HG02642 (cell line): ENCODE measurements at regions not wholly inside any gene's neighbourhood (a gene's known extent, or its start where the extent isn't known, plus 50 kb on each side); places are given as distances from the start of the nearest gene placed in this dataset.
A peak's percentile ranks its signal among the peaks of the same experiment; 100 is the strongest.

Experiments used
- ATAC-seq: cut with Tn5 transposase; IDR thresholded peaks from one replicate; pipeline ENCODE4 v1.9.1; 2021; ENCODE audit warnings: mild to moderate bottlenecking; ENCODE audit not compliant: unreplicated experiment, poor library complexity

DNA sequence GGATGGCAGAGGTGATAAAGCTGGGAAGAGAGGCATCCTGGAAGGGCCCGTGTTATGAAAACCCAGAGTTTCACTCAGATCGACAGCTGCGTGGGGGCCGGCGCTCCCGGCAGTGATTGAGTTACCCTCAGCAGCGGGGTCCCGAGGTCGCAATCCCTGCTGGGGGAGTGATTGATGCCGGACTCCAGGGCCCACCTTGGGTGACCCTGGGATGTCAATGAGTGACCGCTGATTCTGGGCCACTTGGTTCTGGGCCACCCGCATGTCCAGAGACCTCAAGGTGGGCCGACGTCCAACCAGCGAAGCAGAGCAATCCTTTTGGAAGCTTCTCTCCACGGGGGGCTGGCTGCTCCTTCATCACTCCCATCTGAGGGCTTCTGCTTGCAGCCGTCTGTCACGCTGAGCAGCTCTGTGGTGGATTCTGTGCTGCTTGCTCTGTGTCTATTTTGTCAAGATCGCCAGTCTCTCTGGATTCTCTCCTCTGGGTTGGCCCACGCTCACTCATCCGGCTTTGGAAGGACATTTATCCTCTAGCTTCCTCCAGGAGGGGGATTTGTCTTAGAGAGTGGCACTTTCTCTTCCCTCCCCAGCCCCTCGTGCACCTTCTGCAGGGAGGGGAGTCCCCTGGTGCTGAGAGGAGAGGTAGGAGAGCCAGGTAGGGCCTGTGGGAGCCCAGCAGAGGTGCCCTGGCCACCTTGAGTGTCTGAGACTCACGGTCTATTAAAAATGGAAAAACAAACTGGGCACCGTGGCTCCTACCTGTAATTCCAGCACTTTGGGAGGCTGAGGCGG lies 110.9 kb upstream of the C1orf174 start:
- ATAC-seq: no peak

DNA sequence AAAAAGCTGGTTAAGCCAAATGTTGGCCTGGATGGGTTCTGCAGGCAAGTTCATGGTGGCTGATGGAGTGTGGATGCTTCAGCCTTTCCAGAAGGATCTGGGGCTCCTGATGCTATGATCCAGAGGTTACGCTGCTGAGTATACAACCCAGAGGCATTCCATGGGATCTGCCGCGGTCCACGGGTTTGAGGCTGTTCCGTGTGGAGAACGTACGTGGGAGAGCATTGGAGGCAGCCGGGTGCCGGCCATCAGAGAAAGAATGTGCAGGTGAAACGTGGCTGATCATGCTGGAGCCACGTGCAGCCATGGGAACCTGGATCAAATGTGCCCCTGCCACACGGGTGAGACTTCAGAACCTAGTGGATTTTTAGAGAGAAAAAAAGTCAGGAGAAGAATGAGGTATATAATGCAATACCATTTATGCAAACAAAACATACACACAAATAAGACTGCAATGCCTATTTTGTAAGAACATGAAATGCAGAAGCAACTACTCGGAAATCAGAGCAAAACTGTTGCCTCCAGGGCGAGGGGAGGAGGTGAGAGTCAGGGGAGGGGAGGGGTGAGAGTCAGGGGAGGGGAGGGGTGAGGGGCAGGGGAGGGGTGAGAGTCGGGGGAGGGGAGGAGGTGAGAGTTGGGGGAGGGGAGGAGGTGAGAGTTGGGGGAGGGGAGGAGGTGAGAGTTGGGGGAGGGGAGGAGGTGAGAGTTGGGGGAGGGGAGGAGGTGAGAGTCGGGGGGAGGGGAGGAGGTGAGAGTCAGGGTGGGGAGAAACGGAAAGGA lies 116.5 kb upstream of the C1orf174 start:
- ATAC-seq: no peak

DNA sequence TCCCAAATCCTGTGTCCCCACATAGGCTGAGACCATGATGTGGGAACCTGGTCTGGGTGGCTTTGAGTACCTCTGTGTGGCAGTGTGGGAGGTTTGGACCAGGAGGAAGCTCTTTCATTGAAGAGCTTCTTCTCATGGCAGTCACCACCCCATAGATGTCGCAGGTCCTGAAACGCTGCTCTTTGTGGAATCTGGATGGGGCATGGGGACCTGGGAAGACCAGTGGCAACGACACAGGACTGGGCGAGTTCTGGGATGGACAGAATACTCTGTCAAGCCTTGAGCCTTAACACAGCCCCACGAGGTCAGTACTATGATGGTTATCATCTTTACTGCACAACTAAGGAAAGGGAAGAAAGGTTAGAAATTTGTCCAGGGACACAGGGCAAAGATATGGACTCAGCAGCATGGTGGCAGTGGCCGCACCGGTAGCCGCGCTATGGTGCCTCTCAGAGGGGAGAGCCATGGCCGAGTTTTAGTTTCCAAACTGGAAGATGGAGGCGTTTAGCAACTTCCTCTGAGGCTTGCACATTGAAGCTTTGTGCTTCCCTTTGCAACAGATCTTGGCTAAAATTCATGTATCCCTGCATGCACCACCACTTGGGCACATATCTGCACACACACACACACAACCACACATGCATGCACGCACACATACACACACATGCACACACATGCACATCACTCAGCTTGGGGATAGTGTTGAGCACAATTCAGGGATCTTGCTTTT lies 117.7 kb upstream of the C1orf174 start:
- no peak for ATAC-seq

DNA sequence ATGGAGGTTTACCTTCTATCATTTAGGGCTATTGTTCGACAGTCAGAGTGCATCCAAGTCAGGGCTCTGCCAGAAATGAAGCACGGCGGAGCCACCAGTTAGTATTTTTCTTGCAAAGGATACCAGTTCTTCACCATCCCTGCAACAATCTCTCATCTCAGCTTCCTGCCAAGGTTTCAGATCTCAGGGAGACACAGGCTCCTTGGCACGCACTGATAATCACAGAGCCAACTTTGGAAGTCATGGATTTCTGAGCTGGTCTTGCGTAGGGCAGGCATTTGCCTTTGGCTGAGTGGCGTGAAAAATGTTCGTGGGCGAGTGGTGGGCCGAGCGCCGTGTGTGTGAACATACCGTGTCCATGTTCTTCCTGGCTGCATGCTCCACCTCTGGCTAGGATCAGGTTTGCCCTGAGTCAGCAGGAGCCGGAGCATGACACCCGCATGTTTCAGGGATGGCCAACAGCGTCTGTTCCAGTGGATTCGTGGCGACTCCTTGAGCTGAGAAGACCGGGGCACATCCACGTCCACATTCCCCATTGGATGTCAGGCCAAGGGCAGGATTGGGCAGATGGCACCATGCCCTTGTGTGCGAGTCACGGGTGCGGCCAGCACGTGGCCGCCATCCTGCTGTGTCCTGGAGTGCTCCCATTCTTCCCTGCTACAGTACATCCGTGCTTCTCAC lies 118.5 kb upstream of the C1orf174 start:
- ATAC-seq: no peak

DNA sequence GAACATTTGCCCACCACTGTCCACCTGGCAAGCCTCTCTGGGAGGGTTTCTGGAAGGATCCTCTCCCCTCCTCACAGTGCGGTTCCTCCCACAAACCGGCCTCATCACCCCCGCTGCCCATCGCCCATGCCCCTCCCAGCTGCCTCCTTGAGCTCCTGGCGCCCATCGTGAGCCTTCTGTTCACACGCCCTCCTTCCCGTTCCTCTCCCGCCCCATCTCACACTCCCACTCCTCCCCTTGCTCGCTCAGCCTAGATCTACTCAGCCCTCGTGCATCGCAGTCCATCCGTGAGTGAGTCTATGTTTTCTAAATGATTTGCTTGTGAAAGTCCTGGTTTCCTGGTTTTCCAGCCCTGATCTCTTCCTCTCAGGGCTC lies 119.1 kb upstream of the C1orf174 start:
- ATAC-seq: no peak

DNA sequence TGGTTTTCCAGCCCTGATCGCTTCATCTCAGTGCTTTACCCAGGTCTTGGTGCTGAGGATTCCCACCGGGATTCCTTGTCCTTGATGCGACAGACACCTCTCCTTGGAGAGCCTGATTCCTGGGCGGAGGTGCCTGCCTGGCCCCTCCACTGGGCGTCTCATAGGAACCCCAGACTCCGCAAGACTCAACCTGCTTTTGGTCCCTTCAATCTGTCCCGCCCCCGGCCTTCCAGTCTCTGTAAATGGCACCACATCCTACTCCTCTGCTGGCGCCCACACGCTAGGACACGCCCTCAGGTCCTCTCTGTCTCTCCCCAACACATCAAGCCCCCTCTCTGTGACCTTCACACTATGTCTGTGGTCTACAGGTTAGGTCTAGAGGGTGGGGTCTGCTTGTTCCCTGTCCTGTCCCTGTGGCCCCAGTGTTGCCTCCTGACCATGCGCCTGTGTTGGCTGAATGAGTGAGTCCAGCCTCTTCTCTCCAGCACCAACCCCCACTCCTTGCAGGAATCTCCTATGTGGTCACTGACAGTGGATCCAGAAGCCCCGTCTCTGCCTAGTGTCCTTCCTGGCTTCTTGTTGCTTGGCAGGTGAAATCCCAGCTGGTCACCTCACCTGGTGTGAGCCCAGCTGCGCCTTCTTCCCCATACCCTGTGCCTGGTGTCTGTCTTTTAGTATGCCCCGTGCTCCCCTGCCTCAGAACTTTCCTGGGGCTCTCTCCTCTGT lies 119.7 kb upstream of the C1orf174 start:
- no peak for ATAC-seq

DNA sequence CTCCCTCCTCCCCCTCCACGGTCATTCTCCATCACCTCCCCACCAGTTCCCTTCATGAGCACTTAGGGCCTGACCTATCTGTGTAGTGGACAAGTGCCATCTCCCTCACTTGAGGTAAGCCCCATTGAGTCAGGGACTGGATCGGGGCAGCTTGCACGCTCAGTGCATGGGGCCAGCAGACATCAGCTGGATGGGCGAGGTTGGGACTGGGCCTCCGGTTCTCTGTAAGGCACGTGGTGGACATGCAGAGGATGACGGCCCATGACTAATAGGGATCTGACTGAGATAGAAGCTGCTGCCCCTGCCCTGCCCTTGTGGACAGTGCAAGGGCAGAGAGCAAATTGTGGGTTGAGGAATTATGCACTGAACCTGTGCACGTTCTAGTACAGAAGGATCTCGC lies 120.4 kb upstream of the C1orf174 start:
- ATAC-seq: no peak

DNA sequence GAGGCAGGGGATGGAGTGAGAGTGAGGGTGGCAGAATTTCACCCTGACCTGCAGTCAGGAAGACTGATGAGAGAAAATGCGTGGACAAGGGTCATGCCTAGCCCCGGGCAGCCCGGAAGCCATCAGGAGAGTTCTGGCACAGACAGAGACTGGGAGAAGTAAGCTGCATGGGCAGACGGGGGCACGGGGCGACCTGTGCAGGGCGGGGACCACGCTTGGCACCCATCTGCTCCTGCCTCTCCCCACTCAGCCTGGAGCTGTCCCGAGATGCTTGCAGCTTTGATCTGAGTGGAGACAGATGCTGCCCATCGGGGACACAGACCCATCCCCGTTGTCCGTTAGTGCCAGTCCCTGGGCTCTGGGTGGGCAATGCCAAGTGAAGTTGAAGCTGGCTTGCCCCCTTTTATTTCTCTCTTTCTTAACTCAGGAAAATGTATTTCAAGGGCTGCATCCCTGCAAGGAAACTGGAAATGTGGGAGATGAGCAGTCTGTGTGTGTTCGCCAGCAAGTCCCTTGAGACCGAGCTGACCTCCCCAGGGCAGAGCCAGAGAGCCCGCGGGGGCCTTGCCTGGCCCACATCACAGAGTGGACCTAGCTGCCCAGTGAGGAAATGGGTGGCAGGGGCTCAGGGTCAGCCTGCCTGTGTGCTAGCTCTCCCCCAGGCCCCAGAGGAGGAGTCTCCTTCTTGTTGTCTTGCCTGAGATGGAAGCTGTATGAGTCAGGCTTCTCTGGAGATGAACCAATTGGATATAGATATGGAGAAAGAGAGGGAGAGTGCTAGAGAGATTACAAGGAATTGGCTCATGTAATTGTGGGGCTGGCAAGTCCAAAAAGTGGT lies 121.3 kb upstream of the C1orf174 start:
- ATAC-seq: no peak

DNA sequence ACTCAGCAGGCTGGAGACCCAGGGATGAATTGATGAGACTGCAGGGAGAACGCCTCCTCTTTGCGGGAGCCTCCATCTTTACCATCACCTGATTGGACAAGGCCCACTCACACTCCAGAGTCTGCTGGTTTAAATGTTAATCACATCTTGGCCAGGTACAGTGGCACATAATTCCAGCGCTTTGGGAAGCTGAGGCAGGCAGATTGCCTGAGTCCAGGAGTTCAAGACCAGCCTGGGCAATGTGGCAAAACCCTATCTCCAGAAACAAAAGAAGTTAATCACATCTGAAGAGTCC lies 121.8 kb upstream of the C1orf174 start:
- no peak for ATAC-seq

DNA sequence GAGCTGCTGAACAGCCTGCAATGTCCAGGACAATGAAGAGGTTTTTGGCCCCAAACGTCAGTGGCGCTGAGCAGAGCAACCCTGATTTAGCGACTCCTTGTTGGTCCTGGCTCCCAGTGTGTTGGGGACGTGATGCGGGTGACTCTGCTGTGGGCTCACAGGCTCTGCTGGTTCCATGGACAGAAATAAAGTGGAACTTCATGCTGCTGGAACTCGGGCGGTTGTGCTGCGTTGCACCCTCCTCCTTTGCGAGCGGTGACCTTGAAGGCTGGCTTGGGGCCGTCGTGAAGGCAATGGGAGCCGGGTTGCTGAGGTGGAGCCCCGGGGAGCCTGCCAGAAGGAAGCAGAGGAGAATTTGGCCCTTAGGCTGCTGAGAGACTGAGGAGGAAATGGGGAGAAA lies 122.6 kb upstream of the C1orf174 start:
- ATAC-seq: no peak

DNA sequence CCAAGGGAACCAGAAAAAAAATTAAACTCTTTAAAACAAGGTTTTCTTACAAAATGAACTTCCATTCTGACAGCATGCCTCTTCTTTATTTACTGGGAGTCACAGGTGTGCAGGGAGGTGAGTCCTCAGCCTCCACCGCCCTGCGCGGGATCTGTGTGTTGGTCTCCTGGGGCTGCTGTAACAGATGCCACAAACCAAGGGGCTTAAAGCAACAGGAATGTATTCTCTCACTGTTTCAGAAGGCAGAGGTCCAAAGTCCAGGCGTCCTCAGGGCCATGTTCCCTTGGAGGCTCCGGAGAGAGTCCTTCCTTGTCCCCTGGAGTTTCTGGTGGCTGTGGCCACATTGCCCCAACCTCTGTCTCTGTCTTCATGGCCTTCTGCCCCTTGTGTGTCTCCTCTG lies 123.6 kb upstream of the C1orf174 start:
- ATAC-seq: no peak

DNA sequence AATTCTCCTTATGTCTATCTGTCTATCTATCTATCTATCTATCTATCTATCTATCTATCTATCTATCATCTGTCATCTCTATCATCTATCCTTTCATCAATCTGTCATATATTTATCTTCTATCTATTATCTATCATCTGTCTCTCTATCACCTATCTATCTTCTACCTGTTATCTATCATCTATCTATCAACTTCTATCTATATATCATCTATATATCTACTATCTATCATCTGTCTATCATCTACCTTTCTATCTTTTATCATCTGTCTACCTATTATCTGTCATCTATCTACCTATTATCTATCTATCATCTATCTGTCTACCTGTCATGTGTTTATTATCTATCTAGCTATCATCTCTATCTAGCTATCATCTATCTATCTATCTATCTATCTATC lies 124.7 kb upstream of the C1orf174 start:
- no peak for ATAC-seq

DNA sequence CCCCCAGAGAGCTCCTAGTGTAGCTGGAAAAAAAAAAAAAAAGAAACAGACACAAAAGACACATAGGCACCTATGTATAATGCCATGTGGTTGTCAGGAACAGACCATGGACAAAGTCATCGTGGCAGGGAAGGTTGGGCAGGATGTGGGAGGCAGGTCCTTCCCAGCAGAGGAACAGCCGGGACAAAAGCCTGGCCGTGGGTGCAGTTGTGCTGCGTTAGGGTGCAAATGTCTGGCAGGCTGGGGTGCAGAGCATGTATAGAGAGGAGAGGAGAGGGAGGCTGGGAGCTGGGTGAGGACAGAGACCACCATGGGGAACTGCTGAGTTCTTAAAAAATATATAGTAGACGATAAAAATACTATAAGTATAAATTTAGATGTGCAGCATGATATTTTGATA lies 125.7 kb upstream of the C1orf174 start:
- ATAC-seq: no peak

DNA sequence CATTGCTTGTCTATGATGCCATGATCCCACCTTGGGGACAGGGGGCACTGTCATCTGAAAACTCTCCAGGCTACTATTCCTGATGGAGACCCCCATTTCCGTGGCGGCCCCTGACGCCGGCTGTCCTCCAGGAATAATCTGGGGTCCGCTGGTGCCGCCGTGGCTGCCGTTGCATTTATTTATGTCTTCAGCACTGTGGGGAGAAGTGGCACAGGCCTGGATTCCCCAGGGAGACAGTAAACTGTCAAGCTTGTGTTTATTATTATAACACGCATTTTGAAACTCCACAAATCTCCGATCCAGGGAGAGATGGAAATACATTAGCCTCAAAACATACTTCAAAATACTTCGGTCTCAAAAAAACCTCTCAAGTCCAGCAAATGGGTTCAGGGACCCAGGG lies 126.9 kb upstream of the C1orf174 start:
- ATAC-seq: no peak

DNA sequence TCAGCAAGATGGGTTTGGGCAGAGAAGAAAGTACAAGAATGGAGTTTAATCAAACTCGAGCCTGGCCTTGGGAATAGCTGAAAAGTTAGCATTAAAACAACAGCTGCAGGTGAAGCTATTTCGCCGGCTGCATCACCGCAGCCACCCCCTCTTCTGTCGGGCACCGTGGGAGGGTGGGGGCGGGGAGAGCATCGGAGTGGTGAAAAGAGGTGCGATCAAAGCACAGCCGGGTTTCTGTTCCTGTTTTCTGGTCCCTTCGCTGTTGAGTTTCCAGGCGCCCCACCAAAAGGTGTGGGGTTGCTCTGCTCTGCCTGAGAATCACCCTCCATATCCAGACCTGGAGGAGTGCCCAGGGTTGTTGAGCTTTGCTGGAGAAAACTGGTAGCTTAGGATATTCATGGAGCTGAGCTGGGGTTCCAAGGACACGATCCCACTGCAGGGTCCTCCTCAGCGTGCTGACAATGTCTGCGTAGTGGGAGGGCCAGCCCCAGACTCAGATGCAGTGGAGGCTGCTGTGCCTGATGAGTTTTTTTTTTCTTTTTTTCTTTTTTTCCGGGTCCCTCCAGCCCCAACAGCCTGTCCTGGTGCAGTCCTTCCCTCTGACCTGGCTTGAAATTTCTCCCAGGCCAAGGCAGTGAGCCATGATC lies 127.5 kb upstream of the C1orf174 start:
- ATAC-seq: peak; percentile 64

DNA sequence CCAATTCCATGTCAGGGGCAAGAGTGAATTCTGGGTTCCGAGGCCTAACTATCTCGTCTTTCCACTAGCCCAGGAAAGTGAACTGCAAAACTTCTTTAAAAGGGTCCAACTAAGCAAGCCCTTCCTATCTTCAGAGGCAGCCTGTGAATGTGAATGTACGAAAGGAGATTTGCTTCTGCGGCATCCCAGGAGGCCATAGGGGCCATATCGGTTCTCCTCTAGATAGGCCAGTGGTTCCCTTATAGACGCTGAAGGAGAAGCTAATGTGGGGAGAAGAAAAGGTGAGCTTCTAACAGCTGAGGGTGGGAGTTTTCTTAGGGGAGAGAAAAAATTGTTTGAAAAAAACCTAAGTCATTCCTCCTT lies 128.0 kb upstream of the C1orf174 start:
- ATAC-seq: no peak

DNA sequence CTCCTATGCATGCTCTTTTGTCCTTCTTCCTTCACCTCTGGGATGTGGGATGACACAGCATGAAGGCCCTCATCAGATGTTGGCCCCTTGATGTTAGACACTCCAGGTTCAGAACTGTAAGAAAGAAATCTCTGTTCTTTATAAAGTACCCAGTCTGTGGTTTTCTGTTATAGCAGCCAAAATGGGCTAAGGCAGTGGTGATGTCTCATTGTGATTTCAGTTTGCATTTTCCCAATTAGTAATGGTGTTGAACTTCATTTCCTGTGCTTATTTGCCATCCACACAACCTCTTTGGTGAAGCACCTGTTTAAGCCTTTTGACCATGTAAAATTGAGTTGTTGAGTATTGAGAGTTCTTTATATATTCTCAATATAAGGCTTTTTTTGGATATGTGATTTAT lies 129.3 kb upstream of the C1orf174 start:
- ATAC-seq: no peak

DNA sequence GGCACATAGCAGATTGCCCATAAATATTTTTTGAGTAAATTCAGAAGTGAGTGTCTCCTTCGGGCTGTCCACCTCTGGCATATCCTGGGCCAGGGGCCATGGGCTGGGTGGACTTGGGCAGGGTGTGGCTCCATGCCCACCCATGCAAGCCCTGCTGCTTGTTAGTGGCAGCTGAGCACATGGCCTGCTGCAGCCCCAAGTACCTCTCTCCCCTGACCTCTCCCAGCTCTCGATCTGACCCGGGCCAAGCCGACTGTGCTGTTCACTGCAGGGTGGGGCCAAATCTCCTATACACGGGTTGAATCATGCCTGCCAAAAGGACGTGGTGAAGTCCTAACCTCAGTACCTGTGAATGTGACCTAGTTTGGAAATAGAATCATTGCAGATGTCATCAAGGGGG lies 132.5 kb upstream of the C1orf174 start:
- ATAC-seq: no peak

DNA sequence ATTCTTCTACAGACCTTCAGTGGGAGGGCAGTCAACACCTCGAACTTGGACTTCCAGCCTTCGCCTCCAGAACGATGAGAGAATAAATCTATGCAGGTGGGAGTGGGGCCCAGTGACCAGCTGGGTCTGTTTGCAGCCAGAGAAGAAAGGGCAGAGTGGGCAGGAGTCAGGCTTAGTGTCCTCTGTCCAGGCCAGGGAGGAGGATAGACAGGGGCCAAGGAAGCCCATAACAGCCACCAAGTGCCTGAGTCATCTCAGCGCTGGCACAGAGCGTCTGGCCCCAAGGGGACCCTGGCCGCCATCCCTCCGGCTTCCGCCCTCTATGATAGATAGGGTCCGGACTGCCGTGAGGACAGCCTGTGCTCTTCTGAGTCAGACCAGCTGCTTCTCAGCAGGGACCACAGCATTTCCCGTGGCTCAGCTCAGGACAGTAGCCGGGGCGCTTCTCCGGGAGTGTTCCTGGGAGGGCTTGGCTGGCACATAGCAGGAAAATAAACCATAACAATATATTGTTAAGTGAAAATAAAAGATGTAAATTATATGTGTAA lies 133.1 kb upstream of the C1orf174 start:
- no peak for ATAC-seq
